ENCODE measurements at regions not wholly inside any gene's neighbourhood (a gene's known extent, or its start where the extent isn't known, plus 50 kb on each side); places are given as distances from the start of the nearest gene placed in this dataset.

- ATAC-seq: no peak
- no peak overlapping the region for H3K4me3 ChIP-seq
- no peaks in the 10 kb centered on the region for H3K27me3 ChIP-seq
- intact Hi-C loops (cut with DNase I): no loop called here
- no peak for TF ChIP-seq POLR2A (IDR thresholded peaks at IDR 0.05)
- TF ChIP-seq CTCF (IDR thresholded peaks at IDR 0.05): no peak
- H3K9me3 ChIP-seq: no peaks in the 10 kb centered on the region
- no peak for DNase-seq
- 44% methylated on average over 1 of the region's 2 CpGs for WGBS (ENCODE audit: insufficient coverage, low coverage, low lambda C conversion rate, missing lambda C conversion rate)
- H3K36me3 ChIP-seq: no peaks in the 10 kb centered on the region
- no peak overlapping the region for H3K27ac ChIP-seq
- no peaks in the 10 kb centered on the region for H3K4me1 ChIP-seq
Observed at GRCh38 chr15:81768773-81769172, 277.0 kb downstream of the MEX3B start.

GRCh38 chr15:81766829-81767475 is 278.9 kb downstream of the MEX3B start:
- TF ChIP-seq CTCF (IDR thresholded peaks at IDR 0.05) (no peak), POLR2A (IDR thresholded peaks at IDR 0.05) (no peak)
- Histone ChIP-seq H3K36me3 (no peaks in the 10 kb centered on the region), H3K4me3 (no peak overlapping the region), H3K27me3 (no peaks in the 10 kb centered on the region), H3K27ac (no peak overlapping the region), H3K9me3 (no peaks in the 10 kb centered on the region), H3K4me1 (no peaks in the 10 kb centered on the region)
- WGBS (ENCODE audit: insufficient coverage, low coverage, low lambda C conversion rate, missing lambda C conversion rate): 60% methylated on average over 1 of the region's 1 CpG
- ATAC-seq (no peak), DNase-seq (no peak)
- intact Hi-C loops (cut with DNase I): no loop called here

GRCh38 chr15:81765816-81766215 is 280.0 kb downstream of the MEX3B start:
- Histone ChIP-seq H3K27ac (no peak overlapping the region), H3K9me3 (no peaks in the 10 kb centered on the region), H3K36me3 (no peaks in the 10 kb centered on the region), H3K4me3 (no peak overlapping the region), H3K4me1 (no peaks in the 10 kb centered on the region), H3K27me3 (no peaks in the 10 kb centered on the region)
- TF ChIP-seq POLR2A (IDR thresholded peaks at IDR 0.05) (no peak), CTCF (IDR thresholded peaks at IDR 0.05) (no peak)
- WGBS (ENCODE audit: insufficient coverage, low coverage, low lambda C conversion rate, missing lambda C conversion rate): 43% methylated on average over 2 of the region's 2 CpGs
- ATAC-seq (no peak), DNase-seq (no peak)
- intact Hi-C loops (cut with DNase I): no loop called here

- ATAC-seq: no peak
- H3K27me3 ChIP-seq: no peaks in the 10 kb centered on the region
- WGBS (ENCODE audit: insufficient coverage, low coverage, low lambda C conversion rate, missing lambda C conversion rate): 78% methylated on average over 1 of the region's 1 CpG
Observed at GRCh38 chr15:81763304-81763703, 282.5 kb downstream of the MEX3B start.

More at GRCh38 chr15:81763304-81763703, 282.5 kb downstream of the MEX3B start:
- Histone ChIP-seq H3K4me1 (no peaks in the 10 kb centered on the region), H3K4me3 (no peak overlapping the region), H3K27ac (no peak overlapping the region), H3K36me3 (no peaks in the 10 kb centered on the region), H3K9me3 (no peaks in the 10 kb centered on the region)
- TF ChIP-seq POLR2A (IDR thresholded peaks at IDR 0.05): no peak
- no peak for TF ChIP-seq CTCF (IDR thresholded peaks at IDR 0.05)
- intact Hi-C loops (cut with DNase I): no loop called here
- DNase-seq: no peak

Data from right lobe of liver (tissue), 6 donors.